HUES6 (cell line): ENCODE measurements at regions not wholly inside any gene's neighbourhood (a gene's known extent, or its start where the extent isn't known, plus 50 kb on each side); places are given as distances from the start of the nearest gene placed in this dataset.

ENCODE experiments used
- H3K27ac ChIP-seq: 2 replicates; pipeline ENCODE4 v1.7.0; 2013; ENCODE audit warnings: low read depth, mild to moderate bottlenecking, low read length, inconsistent platforms
- H3K27me3 ChIP-seq: 2 replicates; pipeline ENCODE4 v1.6.1; 2013; ENCODE audit warnings: low read length; ENCODE audit not compliant: control insufficient read depth, insufficient read depth
- H3K36me3 ChIP-seq: 2 replicates; pipeline ENCODE4 v1.6.1; 2013; ENCODE audit warnings: low read length; ENCODE audit not compliant: control insufficient read depth, insufficient read depth
- H3K4me1 ChIP-seq: 2 replicates; pipeline ENCODE4 v1.6.1; 2013; ENCODE audit warnings: low read length; ENCODE audit not compliant: control insufficient read depth, insufficient read depth
- H3K4me3 ChIP-seq: 2 replicates; pipeline ENCODE4 v1.5.1; 2013; ENCODE audit warnings: low read depth, low read length
- H3K9ac ChIP-seq: one replicate; pipeline ENCODE4 v1.6.1; 2013; ENCODE audit warnings: mild to moderate bottlenecking, low read length
- H3K9me3 ChIP-seq: 2 replicates; pipeline ENCODE4 v1.6.1; 2013; ENCODE audit warnings: low read depth, low read length; ENCODE audit not compliant: control insufficient read depth, insufficient read depth

DNA sequence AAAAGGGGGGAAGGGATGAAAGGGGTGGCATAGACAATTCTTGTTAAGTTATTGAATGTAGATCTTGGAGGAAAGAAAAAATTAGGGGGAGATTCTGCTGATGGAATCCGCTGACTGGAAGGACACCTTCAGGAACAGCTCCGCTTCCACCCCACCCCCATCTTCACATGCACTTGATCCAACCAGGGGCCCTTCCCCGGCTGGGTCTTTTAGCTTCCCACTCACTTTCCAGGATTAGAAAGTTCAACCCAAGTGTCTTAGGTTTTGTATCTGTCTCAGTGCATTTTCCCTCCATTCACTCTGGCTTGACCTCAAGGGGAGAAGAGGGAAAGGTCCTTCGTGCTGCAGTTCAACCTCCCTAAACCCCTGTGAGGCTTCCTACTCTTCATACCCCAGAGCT, 141.4 kb downstream of the IRS2 start:
- H3K9me3 ChIP-seq = peaks cover 15% of the 10 kb centered on the region
- H3K9ac ChIP-seq = no peak overlapping the region
- no peak overlapping the region for H3K27ac ChIP-seq
- H3K36me3 ChIP-seq = no peaks in the 10 kb centered on the region
- no peak overlapping the region for H3K4me3 ChIP-seq
- H3K4me1 ChIP-seq = no peaks in the 10 kb centered on the region
- no peaks in the 10 kb centered on the region for H3K27me3 ChIP-seq

DNA sequence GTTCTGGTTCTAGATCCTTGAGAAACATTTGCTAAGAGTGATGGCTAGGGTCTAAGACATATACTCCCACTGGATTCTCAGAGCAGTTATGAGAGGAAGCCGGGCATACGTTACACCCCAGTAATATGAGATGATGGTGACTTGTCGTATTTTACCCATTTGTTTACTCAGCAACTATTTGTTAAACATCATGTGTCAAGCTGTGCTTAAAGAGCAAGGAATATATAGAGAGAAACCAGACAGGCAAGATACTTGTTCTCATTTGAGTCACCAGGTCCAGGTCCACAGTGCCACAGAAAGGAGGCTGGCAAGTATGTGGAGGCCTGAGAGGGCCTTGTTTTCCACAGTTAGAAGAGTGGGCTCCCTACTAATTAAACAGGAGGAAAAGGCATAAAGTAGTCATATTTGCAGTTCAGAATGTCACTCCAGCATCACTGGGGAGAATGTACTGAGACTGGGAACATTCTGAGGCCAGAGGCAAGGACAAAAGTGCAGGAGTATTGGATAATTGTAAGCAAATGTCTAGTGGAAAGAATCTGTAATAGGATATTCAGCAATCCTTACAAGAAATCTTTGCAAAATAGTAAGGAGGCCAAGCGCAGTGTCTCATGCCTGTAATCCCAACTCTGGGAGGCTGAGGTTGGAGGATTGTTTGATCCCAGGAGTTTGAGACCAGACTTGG, 142.2 kb downstream of the IRS2 start:
- no peak overlapping the region for H3K9ac ChIP-seq
- no peaks in the 10 kb centered on the region for H3K36me3 ChIP-seq
- H3K27ac ChIP-seq = no peak overlapping the region

DNA sequence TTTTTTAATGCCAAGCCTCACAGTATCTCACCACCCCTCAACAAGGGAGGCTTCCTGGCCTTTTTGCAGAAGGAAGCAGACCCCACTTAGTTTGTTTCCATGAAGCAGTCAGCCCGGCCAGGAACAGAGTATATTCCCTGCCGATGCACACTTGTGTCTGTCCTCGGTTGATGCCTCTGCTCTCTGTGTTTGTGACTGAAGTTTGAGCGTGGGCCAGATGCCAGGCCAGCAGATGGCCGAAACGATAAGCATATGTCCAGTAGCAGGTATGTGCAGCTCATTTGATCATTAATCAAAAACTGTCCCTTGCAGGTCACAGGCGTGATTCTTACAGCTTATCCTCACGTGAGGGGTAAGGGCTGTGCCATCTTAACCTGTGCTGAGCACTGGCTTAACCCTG, 144.0 kb downstream of the IRS2 start:
- no peaks in the 10 kb centered on the region for H3K27me3 ChIP-seq
- no peak overlapping the region for H3K4me3 ChIP-seq
- H3K27ac ChIP-seq = no peak overlapping the region
- no peaks in the 10 kb centered on the region for H3K36me3 ChIP-seq
- peaks cover 32% of the 10 kb centered on the region for H3K9me3 ChIP-seq
- H3K4me1 ChIP-seq = no peaks in the 10 kb centered on the region
- no peak overlapping the region for H3K9ac ChIP-seq

More for the DNA sequence above, 142.2 kb downstream of the IRS2 start:
- H3K4me1 ChIP-seq = no peaks in the 10 kb centered on the region
- no peak overlapping the region for H3K4me3 ChIP-seq
- H3K9me3 ChIP-seq = peaks cover 21% of the 10 kb centered on the region
- H3K27me3 ChIP-seq = no peaks in the 10 kb centered on the region

DNA sequence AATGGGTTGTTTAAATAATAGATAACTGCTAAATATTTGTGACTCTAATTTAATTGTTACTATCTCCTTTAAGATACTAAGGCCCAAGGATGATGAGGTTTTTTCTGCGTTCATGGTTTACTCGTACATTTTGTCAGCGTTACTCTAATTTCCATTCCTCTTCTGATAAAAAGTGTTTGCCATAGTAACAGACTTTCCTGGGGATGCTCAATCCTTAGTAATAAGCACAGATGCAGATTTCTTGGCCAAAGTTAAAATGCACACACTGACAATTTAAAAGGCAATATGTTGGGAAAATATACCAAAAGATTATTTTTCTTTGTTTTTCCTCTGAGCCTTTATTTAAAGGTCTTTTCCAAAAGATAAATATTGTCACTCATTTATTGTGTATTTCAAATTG, 149.6 kb downstream of the IRS2 start:
- H3K27me3 ChIP-seq = no peaks in the 10 kb centered on the region

DNA sequence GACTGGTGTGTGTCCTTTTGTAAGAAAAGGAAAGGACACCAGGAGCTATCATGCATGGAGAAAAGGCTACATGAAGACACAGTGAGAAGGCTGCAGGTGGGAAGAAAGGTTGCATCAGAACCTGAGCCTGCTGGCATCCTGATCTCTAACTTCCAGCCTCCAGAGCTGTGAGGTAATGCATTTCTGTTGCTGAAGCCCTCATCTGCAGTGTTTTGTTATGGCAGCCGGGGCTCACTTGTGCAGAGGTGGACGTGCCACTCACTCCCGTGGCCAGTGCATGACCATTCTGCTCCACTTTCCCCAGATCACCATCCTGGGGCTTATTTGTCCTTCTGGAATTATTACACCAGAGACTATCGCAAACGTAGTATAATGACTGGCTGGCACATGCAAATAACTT, 155.3 kb downstream of the IRS2 start:
- no peaks in the 10 kb centered on the region for H3K9me3 ChIP-seq
- no peak overlapping the region for H3K27ac ChIP-seq
- no peaks in the 10 kb centered on the region for H3K27me3 ChIP-seq
- peaks cover 7% of the 10 kb centered on the region; the same call in 1 of the 2 replicates for H3K4me1 ChIP-seq
- no peaks in the 10 kb centered on the region for H3K36me3 ChIP-seq
- no peak overlapping the region for H3K9ac ChIP-seq
- no peak overlapping the region for H3K4me3 ChIP-seq

More for the DNA sequence above, 149.6 kb downstream of the IRS2 start:
- H3K4me3 ChIP-seq = no peak overlapping the region
- no peak overlapping the region for H3K9ac ChIP-seq
- H3K27ac ChIP-seq = no peak overlapping the region
- H3K9me3 ChIP-seq = peaks cover 32% of the 10 kb centered on the region
- H3K4me1 ChIP-seq = no peaks in the 10 kb centered on the region
- H3K36me3 ChIP-seq = no peaks in the 10 kb centered on the region

DNA sequence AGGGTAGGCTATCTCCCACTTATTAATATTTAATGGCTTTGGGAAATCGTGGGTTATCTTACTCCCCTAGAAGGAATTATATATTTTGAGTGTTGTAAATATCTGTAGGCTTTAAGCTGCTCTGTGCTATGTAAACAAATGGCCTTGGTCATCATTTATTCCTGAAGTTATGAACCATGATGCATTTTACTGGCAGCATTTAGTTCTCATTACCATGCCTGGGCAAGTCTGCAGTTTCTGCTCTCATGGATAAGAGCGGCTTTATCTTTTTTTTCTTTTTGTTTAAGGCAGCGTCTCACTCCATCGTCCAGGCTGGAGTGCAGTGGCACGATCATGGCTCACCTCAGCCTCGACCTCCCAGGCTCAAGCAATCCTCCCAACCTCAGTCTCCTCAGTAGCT, 156.1 kb downstream of the IRS2 start:
- no peaks in the 10 kb centered on the region for H3K27me3 ChIP-seq
- no peak overlapping the region for H3K27ac ChIP-seq
- no peak overlapping the region for H3K4me3 ChIP-seq
- no peak overlapping the region for H3K9ac ChIP-seq
- no peaks in the 10 kb centered on the region for H3K36me3 ChIP-seq
- H3K4me1 ChIP-seq = peaks cover 7% of the 10 kb centered on the region; the same call in 1 of the 2 replicates
- H3K9me3 ChIP-seq = no peaks in the 10 kb centered on the region

DNA sequence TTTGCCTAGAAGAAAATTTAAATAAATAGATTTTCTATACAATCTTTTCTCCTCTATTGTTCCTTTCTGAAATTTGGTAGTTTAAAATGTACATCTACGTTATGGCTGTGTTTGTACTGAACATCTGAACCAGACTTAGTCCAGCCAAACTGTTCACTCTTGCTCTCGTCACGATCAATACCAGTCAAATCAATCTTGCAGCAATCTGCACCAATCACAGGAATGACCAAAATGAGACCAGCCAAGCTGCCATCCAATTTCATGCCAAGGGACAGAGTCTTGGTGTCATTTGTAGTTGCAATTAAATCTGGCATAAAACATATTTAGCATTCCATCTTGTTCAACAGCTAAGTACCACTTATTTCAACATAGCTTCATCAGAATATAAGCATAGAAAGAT, 156.6 kb downstream of the IRS2 start:
- Histone ChIP-seq H3K4me1 (peaks cover 7% of the 10 kb centered on the region; the same call in 1 of the 2 replicates), H3K4me3 (no peak overlapping the region), H3K9ac (no peak overlapping the region), H3K36me3 (no peaks in the 10 kb centered on the region), H3K27me3 (no peaks in the 10 kb centered on the region), H3K9me3 (no peaks in the 10 kb centered on the region), H3K27ac (no peak overlapping the region)

DNA sequence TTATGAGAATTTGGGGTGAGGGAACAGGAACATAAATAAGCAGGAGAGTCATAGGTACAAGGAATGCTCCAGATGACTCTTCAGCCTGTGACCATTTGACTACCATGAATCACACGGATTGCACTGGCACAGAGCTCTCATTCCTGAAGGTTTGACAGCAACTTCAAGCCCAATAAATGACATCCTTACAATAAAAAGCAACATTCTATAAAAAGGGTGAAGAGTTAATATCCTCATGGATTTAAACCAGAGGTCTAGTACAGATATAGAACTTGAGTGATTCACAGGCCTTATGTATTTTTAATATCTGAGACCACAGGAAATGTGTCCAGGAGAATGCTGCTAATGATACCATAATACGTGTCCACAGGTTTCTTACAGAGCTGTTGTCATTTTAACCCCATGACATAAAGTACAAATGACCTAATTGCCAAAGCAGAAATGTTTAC, 158.1 kb downstream of the IRS2 start:
- Histone ChIP-seq H3K27ac (no peak overlapping the region), H3K4me1 (peaks cover 7% of the 10 kb centered on the region; the same call in 1 of the 2 replicates), H3K4me3 (no peak overlapping the region), H3K27me3 (no peaks in the 10 kb centered on the region), H3K9me3 (no peaks in the 10 kb centered on the region), H3K36me3 (no peaks in the 10 kb centered on the region), H3K9ac (no peak overlapping the region)

DNA sequence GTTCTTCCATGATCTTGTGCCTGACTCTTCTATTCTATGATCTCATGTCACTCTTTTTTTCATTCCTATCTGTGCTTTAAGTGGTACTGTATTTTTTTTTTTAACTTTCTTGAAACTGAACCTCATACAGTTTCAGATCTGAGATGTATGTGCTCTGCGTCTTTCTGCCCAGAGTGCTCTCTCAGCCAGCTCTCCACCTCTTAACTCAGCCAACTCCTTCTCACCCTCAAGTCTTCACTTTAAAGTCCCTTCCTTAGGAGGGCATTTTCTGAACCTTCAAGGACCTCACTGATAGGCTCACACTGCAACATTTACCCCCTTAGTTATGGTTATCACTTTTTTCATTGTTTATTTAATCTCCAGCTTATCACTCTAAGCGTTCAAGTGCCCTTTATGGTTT, 158.7 kb downstream of the IRS2 start:
- H3K4me1 ChIP-seq = peaks cover 7% of the 10 kb centered on the region; the same call in 1 of the 2 replicates
- no peaks in the 10 kb centered on the region for H3K9me3 ChIP-seq
- no peak overlapping the region for H3K4me3 ChIP-seq
- no peaks in the 10 kb centered on the region for H3K36me3 ChIP-seq
- no peak overlapping the region for H3K27ac ChIP-seq
- H3K27me3 ChIP-seq = no peaks in the 10 kb centered on the region
- no peak overlapping the region for H3K9ac ChIP-seq

DNA sequence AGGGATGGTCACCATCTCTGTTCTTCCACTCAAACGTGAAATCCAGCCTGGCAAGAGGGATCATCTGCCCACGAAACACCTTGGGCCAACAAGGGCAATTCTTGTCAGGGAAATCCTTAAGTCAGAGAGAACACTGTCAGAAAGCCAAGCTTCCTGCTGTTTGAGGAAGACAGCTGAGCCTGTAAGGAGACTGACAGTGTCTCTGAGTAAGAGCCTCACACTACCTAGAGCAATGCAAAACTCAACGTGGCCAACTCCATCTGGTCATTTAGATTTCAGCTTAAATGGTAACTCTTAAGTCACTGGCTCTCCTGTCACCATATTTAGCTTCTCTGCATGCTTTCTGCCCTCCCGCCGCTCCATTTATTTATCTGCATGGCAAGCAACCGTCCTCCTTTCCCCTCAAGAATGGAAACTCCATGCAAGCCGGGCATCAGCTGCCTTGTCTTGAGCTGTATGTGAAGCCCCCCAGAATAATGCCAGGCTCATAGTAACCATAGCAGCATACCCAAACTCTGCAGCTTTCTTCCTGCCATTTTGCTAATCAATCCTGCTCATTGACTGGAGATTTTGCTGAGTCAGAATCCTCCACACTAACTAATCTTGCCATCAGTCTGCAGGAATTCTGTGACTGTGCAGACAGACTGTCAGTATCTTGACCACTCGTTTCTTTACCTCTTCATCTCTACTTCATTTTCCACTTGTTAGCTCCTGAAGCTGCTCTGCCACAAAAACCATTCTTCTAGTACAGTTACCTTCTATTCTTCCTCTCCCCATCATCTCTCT, 159.8 kb downstream of the IRS2 start:
- no peaks in the 10 kb centered on the region for H3K9me3 ChIP-seq
- no peak overlapping the region for H3K27ac ChIP-seq
- no peaks in the 10 kb centered on the region for H3K27me3 ChIP-seq
- no peak overlapping the region for H3K4me3 ChIP-seq
- H3K36me3 ChIP-seq = no peaks in the 10 kb centered on the region
- H3K4me1 ChIP-seq = peaks cover 7% of the 10 kb centered on the region; the same call in 1 of the 2 replicates
- no peak overlapping the region for H3K9ac ChIP-seq

DNA sequence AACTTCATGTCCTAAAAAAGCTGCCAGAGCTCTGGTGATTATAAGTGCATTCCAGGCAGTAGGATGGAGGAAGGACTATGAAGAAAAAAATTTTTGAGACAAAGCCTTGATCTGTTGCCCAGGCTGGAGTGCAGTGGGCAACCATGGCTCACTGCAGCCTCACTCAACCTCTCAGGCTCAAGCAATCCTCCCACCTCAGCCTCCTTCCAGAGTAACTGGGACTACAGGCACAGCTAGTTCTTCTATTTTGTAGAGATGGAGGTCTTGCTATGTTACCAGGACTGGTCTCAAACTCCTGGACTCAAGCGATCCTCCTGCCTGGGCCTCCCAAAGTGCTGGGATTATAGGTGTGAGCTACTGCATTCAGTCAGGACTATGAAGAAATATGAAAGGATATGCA, 161.2 kb downstream of the IRS2 start:
- no peaks in the 10 kb centered on the region for H3K9me3 ChIP-seq
- peaks cover 7% of the 10 kb centered on the region; the same call in 1 of the 2 replicates for H3K4me1 ChIP-seq
- H3K4me3 ChIP-seq = no peak overlapping the region
- H3K36me3 ChIP-seq = no peaks in the 10 kb centered on the region
- no peak overlapping the region for H3K9ac ChIP-seq
- H3K27me3 ChIP-seq = no peaks in the 10 kb centered on the region
- H3K27ac ChIP-seq = no peak overlapping the region
